ENCODE measurements at regions not wholly inside any gene's neighbourhood (a gene's known extent, or its start where the extent isn't known, plus 50 kb on each side); places are given as distances from the start of the nearest gene placed in this dataset.

- TF ChIP-seq CTCF (IDR thresholded peaks at IDR 0.05; ENCODE audit: extremely low read depth, missing control alignments), result no peak
- DNase-seq (ENCODE audit: low spot score), result no peak
These were observed 96.1 kb upstream of the APC start for GRCh38 chr5:112641515-112642110.

- DNase-seq (ENCODE audit: low spot score), result no peak
These were observed 94.8 kb upstream of the APC start for GRCh38 chr5:112642885-112643284.

GRCh38 chr5:112643339-112643971 is 94.2 kb upstream of the APC start:
- no peak for TF ChIP-seq CTCF (IDR thresholded peaks at IDR 0.05; ENCODE audit: extremely low read depth, missing control alignments)
- DNase-seq (ENCODE audit: low spot score), result no peak

More at GRCh38 chr5:112642885-112643284, 94.8 kb upstream of the APC start:
- TF ChIP-seq CTCF (IDR thresholded peaks at IDR 0.05; ENCODE audit: extremely low read depth, missing control alignments), result no peak

DNA sequence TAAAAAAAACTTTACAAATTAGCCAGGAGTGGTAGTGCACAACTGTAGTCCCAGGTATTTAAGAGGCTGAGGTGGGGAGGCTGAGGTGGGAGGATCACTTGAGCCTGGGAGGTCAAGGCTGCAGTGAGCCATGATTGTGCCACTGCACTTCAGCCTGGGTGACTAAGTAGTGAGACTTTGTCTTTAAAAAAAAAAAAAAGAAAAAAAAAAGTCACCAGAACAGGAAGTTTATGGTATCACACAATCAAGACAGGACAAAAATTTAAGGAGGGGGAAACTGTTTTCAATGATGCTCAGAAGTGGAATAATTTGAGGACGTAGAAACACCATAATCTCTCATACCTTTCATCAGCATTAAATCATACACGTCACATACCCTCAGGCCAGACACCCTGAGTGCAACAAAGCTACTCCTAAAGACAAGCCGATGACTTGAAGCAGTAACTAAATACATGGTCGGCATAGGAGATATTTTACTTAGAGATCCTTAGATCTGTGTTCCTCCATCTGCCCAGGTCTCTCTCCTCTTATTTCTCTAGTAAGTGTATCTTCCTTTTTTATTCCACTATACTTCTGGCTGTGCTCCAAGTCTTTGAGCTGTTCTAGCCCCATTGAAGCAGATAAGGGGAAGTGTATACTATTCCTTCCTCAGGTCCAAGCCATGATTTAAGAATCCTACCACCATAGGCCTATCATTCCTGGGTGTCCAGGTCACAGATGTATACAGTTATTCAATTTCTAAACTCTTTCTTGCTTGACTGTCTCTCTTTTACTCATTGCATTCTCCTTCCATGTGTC is 91.3 kb upstream of the APC start:
- no peak for TF ChIP-seq CTCF (IDR thresholded peaks at IDR 0.05; ENCODE audit: extremely low read depth, missing control alignments)
- no peak for DNase-seq (ENCODE audit: low spot score)

- no peak for TF ChIP-seq CTCF (IDR thresholded peaks at IDR 0.05; ENCODE audit: extremely low read depth, missing control alignments)
These were observed 90.3 kb upstream of the APC start for GRCh38 chr5:112647428-112647827.

GRCh38 chr5:112648264-112648663 is 89.4 kb upstream of the APC start:
- no peak for DNase-seq (ENCODE audit: low spot score)
- no peak for TF ChIP-seq CTCF (IDR thresholded peaks at IDR 0.05; ENCODE audit: extremely low read depth, missing control alignments)

More at GRCh38 chr5:112647428-112647827, 90.3 kb upstream of the APC start:
- no peak for DNase-seq (ENCODE audit: low spot score)

- no peak for DNase-seq (ENCODE audit: low spot score)
- TF ChIP-seq CTCF (IDR thresholded peaks at IDR 0.05; ENCODE audit: extremely low read depth, missing control alignments), result no peak
These were observed 87.8 kb upstream of the APC start for GRCh38 chr5:112649882-112650281.

Data from GM20000 (cell line).